CD1c-positive myeloid dendritic cell (primary cell): ENCODE measurements at regions not wholly inside any gene's neighbourhood (a gene's known extent, or its start where the extent isn't known, plus 50 kb on each side); places are given as distances from the start of the nearest gene placed in this dataset.
"Not testable (repeated sequence)": the region's sequence is repeated elsewhere in the genome, so short reads cannot be mapped to it uniquely, and the experiment has no call there.

ENCODE experiments used
- DNase-seq: peaks from one replicate; pipeline ENCODE4 v3.0.0-alpha.2; 2016; ENCODE audit errors: extremely low spot score

DNA sequence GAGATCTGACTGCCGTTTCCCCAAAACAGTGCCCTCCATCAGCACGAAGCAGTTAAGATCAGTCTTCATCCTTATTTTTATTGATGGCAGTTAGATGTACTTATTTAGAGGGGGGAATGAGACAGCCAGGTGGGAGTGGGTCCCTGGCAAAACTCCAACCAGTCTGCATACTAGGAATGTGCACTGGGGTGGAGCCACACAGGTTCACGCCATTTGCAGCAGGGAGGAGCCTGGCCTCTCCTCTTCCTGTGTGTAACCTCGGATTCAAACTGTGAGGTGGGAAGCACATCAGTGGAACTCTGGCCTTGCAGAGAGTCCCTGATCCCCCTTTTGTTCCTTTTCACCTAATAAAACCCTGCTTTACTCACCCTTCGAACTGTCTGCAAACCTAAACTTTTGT is 987.7 kb upstream of the GRIA3 start:
- no peak for DNase-seq

DNA sequence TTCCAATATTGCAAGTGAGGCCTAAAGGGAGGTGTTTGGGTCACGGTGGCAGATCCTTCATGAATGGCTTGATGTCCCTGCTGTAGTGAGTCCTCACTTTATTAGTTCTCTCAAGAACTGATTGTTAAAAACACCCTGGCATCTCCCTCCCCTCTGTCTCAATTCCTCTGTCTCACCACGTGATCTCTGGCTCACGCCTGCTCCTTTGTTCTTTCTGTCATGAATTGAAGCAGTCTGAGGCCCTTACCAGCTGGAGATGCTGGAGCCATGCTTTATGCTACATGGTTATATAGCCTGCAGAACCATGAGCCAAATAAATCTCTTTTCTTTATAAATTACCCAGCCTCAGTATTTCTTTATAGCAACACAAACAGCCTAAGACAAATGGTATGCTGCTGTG is 980.7 kb upstream of the GRIA3 start:
- no peak for DNase-seq

DNA sequence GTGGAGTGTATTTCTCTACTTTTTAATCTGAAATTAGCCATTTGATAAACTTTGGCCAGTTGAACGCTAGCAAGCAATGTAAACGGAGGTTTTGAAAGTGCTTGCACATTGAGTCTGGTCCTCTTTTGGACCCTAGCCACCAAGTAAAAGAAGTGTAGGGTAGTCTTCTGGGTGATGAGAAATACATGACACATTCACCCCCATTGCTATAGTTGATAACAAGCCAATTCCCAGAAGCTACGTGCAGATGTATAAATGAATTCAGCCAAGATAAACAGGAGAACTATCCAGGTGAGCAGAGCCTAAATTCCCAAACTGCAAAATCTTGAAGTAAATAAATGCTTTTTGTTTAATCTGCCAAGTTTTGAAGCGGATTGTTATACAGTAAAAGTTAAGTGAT is 965.4 kb upstream of the GRIA3 start:
- no peak for DNase-seq

DNA sequence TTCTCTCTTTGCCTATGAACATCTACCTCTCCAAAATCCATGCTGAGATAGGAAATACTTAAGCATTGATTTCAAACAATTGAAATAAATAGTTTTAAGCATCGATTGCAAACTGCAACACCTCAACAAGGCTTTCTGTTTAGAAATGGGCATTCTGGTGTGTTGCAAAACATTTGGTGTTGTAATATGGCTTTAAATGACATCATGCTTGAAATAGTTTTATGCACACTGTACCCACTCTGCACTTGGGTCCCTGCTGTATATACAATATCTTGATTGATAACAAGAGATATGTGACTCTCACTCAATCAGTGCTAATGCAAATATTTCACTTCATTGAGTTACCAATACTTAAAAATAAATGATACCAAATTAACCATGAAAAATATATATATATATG is 964.9 kb upstream of the GRIA3 start:
- DNase-seq: no peak

DNA sequence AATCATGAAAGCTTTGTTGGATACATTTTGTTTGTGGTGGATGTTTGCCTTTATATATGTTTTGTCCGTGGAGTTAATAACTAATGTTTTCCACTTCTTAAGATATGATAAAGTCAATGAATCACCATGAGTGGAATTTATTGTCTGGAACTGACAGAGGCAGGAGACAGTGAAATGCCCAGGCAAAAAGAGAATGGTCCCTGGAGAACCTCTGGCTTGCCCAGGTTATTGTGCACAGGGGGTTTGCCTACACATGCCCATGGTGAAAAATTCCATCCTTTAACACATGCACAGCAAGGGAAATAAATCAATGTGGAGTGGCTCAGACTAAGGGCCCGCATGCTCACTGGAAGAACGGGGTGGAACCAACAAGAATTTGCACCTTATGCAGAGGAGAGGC is 964.3 kb upstream of the GRIA3 start:
- DNase-seq: no peak

DNA sequence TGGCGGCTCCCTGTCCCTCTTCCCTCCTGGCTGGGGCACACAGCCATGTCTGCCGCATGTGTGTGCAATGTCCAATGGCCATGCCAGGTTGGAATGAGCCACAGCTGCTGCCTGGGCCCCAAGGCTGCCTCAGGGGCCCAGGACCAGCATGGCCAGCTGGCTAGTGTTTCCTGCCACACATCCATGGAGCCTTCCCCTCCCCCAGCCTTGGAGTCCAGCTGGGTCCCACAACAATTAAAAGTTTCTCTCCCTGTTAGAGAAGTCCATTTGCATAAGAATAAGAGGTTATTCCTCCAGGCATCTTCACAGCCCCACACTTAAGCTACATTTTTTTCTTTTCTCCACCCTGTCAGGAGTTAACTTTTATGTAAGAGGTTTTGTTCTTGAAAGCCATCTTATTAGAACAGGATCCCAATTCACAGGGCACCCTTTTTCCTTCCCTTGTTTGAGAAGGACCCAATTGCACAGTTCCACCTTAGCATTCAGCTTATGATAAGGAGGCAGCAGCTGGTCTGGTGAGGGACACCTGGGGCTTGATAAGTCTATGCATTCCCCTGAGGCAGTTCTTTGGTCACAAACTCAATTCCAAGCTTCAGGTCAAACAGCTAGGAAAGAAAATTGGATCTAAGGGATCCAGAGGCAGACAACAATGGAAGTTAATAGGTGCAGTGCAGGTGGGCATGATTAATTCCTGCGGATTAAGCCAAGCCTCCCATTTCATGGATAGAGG is 963.3 kb upstream of the GRIA3 start:
- DNase-seq: no peak

DNA sequence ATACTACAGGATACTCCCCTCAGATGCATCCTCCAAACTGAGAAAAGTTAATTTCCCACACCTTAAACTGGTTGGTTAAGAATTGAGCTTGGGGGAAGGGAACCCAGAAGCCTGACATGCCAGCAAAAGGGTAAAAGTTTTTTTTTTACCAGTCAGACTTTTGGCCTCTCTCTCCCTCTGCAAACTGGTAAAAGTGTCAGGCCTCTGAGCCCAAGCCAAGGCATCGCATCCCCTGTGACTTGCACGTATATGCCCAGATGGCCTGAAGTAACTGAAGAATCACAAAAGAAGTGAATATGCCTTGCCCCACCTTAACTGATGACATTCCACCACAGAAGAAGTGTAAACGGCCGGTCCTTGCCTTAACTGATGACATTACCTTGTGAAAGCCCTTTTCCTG is 962.3 kb upstream of the GRIA3 start:
- DNase-seq: not testable (repeated sequence)

DNA sequence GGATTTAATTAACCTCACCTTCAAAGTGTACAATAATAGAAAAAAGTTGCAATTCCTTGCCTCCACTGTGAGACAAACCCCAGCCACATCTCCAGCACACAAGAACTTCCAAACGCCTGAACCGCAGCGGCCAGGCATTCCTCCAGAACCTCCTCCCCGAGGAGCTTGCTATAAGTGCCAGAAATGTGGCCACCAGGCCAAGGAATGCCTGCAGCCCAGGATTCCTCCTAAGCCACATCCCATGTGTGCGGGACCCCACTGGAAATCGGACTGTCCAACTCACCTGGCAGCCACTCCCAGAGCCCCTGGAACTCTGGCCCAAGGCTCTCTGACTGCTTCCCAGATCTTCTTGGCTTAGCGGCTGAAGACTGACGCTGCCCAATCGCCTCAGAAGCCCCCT is 959.9 kb upstream of the GRIA3 start:
- not testable (repeated sequence) for DNase-seq

DNA sequence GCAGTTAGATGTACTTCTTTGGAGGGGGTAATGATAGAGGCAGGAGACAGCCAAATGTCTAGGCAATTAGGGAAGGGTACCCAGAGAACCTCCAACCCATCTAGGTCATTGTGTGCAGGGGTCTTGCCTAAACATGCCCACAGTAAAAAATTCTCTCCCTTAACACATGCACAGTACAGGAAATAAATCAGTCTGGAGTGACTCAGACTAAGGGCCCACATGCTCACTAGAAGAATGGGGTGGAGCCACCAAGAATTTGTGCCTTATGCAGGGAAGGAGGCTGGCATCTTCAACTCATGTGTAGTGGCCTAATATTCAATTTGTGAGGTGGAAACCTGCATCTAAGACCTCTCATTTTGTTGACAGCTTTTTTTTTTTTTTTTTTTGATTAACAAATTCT is 945.3 kb upstream of the GRIA3 start:
- no peak for DNase-seq

DNA sequence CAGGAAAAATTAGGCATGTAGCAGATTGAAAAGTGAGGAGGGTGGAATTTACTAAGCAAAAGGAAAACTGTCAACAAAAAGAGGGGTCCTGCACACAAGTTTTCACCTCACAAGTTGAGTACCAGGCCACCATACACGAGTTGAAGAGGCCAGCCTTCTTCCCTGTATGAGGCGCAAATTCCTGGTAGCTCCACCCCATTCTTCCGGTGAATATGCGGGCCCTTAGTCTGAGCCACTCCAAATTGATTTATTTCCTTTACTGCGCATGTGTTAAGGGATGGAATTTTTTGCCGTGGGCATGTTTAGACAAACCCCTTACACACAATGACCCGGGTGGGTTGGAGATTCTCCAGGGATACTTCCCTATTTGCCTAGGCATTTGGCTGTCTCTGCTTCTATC is 942.1 kb upstream of the GRIA3 start:
- DNase-seq: no peak

DNA sequence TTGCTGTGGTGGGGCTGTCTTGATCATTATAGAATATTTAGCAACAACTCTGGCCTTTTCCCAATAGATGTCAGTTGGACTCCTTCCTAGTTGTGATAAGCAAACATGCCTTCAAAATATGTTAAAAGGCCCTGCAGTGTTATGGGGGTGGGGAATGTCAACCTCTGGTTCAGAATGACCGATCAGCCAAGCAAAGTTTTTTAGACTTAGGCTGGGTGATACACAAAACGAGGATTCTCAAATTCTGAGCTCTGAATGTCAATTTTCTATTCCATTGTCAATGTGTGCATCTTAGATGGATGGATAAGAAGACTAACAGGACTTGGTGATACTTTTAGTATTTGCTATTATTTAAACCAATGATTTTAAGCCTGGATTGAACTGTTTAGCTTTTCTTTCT is 940.0 kb upstream of the GRIA3 start:
- DNase-seq: no peak

DNA sequence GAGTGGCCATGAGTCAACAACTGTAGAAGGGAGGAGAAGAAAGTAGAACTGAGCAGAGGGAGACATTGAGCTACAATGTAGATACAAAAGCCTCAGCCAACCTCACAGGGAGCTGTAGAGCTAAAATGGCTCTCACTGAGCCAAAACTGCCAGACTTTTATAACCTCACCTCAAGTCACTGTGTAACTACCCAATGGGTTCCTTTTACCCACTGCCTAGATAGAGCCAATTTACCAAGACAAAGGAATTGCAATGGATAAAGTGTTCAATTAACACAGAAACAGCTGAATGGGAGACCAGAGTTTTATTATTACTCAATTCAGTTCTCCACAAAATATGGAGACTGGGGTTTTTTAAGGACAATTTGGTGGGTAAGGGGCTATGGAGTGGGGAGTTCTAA is 938.9 kb upstream of the GRIA3 start:
- DNase-seq: no peak

DNA sequence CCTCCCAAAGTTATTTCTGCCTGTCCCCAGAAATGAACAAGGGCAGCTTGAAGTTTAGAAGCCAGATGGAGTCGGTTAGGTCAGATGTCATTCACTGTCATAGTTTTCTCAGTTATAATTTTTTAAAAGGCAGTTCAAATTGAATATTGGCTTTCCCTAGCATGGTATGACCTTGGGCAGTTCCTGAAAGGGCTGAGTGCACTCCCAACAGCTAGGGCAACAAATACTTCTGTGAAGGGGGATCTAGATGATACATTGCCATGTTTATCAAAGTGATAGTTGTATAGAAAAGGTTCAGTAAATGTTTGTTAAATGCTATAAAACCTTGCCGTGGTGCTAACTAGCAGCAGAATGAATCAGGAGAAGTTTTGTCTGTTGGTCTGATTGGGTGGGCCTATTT is 938.1 kb upstream of the GRIA3 start:
- no peak for DNase-seq

DNA sequence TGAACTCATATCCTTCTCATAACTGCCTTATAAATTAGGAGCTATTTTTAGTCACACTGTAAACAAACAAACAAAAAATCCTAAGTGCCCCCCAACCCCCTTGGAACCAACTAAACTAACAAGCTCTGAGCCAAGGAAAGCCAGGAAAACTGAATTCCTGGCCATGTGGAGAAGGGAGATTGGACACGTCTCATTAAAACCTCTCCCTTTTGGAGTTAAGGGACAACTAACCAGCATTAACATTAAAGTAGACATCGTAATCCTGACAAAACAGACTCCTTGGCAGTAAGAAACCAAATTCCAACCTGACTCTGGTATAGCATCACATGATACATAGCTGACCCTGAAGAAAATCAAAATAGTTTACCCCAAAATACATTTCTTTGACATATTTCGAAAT is 937.1 kb upstream of the GRIA3 start:
- DNase-seq: no peak

DNA sequence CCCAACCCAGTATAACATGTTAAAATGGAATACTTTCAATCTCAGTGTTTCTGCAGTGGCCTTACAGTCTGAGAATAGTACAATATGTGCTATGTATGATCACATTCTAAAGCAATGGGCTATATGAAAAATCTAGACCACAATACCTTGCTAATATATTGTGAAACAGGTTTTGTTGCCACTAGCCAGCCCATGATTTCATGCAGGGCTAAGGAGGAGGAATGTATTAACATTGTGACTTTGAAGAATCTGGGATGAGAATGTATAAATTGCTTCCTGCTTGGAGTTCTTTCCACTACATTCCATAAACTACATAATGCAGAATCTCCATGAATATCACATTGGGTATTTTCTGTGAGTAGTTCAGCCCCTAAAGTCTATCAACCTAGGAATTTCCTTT is 935.4 kb upstream of the GRIA3 start:
- no peak for DNase-seq

DNA sequence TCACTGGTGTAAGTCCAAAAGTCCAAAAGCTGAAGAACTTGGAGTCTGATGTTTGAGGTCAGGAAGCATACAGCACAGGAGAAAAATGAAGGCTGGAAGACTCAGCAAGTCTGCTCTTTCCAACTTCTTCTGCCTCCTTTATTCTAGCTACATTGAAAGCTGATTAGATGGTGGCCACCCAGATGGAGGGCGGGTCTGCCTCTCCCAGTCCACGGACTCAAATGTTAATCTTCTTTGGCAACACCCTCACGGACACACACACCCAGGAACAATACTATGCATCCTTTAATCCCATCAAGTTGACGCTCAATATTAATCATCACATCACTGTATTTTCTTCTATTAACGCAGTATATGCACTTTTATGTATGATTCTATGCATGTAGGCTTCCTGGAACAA is 931.6 kb upstream of the GRIA3 start:
- no peak for DNase-seq

DNA sequence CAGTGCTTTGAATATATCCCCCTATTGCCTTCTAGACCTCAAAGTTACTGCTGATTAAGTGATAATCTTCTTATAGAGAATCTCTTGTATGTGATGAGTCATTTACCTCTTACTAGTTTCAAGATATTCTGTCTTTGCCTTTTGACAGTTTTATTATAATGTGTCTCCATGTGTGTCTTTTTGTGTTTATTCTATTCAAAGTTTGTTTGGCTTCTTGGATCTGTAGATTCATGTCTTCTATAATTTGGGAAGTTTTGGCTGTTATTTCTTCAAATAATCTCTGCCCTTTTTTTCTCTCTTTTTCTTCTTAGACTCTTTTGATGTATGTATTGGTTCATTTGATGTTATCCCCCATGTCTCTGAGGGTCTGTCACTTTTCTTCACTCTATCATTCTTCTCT is 915.7 kb upstream of the GRIA3 start:
- no peak for DNase-seq

DNA sequence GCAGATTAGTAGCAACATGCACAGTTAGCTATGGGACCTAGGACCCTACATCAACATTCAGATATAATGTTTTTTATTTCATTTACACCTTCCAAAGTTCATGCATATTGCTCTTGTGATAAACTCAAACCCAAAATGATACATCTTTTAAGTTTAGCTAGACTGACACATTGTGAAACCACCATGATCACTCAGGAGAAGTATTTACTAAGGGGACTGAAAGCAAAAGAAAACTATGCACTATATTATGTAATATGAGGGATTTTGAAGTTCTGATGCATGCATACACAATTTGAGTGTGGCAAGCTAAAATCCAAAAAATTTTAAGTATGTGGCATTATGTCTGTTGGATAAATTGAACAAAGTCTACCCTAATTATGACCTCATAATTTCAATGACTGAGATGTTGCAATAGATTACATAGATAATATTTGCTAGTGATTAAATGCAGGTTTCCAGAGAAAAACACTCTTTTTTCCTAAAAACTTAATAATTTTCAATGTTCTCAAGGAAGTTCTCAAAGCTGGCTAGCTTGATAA is 914.8 kb upstream of the GRIA3 start:
- no peak for DNase-seq

DNA sequence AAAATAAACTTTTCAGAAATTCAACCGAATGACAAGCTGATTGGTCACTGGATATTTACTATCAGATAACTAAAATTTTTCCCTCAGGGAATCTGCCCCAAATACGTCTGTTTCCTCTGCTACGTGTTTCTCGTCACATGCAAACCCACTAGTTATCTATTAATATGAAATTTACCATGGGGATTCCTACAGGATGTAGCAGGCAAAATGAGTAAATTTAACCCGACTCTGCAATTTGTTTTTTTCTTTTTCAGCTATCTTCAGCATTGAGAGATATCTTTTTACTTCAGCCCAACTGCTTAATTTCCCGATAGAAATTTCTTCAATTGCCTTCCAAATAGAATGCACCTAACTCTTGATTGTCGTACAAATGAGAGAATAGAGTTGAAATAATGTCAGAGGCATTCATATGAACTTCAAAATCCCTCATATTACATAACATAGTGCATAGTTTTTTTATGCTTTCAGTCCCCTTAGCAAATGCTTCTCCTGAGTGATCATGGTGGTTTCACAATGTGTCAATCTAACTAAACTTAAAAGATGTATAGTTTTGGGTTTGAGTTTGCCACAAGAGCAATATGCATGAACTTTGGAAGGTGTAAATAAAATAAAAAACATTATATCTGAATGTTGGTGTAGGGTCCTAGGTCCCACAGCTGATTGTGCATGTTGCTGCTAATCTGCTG is 913.1 kb upstream of the GRIA3 start:
- DNase-seq: no peak

DNA sequence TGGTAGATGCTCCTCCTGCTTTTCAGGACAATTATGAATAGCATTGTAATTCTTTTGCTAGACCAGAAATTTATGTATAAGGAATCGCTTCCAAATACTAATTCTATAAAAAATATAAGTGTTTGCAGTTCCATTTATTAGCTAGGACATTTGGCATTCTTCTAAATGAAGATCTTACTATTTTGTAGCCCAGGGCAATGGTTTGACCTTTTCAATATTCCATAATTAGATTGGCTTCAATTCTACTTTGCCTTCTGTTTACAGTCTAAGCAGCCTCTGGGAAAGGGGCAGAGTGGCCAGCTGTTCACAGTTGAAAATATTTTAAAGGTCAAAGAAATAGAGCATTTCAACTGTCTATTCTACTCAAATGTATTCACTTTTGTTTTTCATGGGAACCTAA is 912.1 kb upstream of the GRIA3 start:
- no peak for DNase-seq

DNA sequence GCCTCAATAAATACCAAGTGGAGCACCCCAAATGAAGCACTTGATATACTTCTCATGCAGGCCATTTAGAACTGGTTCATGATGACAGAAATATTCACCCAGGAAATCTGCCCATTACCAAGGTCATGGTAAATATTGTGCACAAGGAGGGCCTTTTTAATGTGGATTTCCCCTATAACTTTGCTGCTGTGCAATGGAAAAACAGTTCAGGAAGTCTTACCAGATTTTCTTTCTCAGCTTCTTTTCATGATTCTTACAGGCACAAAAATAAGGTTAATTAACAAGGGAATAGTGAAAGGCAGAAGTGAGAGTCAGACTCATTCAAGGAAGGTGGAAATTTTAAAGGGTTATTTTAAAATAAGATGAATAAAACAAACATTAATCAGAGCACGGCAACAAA is 904.3 kb upstream of the GRIA3 start:
- no peak for DNase-seq

DNA sequence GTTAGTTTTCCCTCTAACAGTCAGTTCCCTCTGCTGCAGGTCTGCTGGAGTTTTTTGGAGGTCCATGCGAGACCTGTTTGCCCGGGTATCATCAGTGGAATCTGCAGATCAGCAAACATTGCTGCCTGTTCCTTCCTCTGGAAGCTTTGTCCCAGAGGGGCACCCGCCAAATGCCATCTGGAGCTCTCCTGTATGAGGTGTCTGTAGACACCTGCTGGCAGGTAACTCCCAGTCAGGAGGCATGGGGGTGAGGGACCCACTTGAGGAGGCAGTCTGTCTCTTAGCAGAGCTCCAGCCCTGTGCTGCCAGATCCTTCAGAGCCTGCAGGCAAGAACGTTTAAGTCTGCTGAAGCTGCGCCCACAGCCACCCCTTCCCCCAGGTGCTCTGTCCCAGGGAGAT is 884.3 kb upstream of the GRIA3 start:
- not testable (repeated sequence) for DNase-seq

DNA sequence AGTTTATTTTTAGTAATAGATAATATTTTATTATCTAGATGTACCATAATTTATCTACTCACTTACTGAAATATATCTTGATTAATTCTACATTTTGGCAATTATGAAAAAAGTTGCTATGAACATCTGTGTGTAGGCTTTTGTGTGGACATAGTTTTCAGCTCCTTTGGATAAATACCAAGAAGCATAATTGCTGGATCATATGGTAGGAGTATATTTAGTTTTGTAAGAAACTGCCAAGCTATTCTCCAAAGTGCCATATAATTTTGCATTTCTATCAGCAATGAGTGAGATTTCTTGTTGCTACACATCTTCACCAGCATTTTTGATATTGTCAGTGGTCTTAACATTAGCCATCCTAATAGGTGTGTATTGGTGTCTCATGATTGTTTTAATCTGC is 882.6 kb upstream of the GRIA3 start:
- no peak for DNase-seq

DNA sequence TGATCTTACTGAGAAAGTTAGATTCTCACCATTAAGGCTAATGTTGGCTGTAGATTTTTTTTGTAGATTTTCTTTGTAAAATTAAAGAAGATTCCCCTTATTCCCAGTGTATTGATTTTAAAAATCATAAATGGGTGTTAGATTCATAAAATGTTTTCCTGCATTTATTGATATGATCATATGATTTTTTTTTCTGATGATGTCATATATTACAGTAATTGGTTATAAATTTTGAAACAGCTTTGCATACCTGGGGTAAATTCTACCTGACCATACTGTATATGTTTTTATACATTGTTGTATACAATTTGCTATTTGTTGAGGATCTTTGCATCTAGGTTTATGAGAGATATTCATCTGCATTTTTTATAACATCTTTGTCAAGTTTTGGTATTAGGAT is 880.3 kb upstream of the GRIA3 start:
- no peak for DNase-seq
